Thyroid gland (tissue), 4 donors: ENCODE measurements at regions not wholly inside any gene's neighbourhood (a gene's known extent, or its start where the extent isn't known, plus 50 kb on each side); places are given as distances from the start of the nearest gene placed in this dataset.

Experiments used
- DNase-seq, 2 donors: peaks; one replicate each; pipeline ENCODE4 v3.0.0-alpha.2; 2019
- H3K27ac ChIP-seq, 3 donors: fragments of 200-600 bp; sonication (generic); 1 replicate in 2 of 3; 2 replicates in 1 of 3; pipeline ENCODE4 v1.5.1; 2016 to 2019; ENCODE audit warnings: mild to moderate bottlenecking in 1 of 3, moderate library complexity in 1 of 3
- H3K27me3 ChIP-seq: fragments of 200-600 bp; sonication (generic); one replicate; pipeline ENCODE4 v1.5.1; 2019
- H3K36me3 ChIP-seq, 2 donors: fragments of 200-600 bp; sonication (generic); one replicate each; pipeline ENCODE4 v1.5.1; 2016 to 2019
- H3K4me1 ChIP-seq, 2 donors: fragments of 200-600 bp; sonication (generic); one replicate each; pipeline ENCODE4 v1.5.1; 2017 to 2019
- H3K4me3 ChIP-seq, 3 donors: fragments of 200-600 bp; sonication (generic); replicated peaks in 1 of 3; 1 replicate in 2 of 3; 2 replicates in 1 of 3; pipeline ENCODE4 v1.5.1; 2016; ENCODE audit warnings: mild to moderate bottlenecking in 1 of 3
- H3K9me3 ChIP-seq: fragments of 200-600 bp; sonication (generic); one replicate; pipeline ENCODE4 v1.5.1; 2017
- POLR2A ChIP-seq, 2 donors: fragments of 450-650 bp; IDR thresholded peaks; one replicate each; pipeline ENCODE4 v1.6.1; 2017; ENCODE audit warnings: antibody characterized with exemption in 2 of 2, mild to moderate bottlenecking in 2 of 2, moderate library complexity in 1 of 2
- WGBS, 2 donors: methylation state at CpG; one replicate each; pipeline ENCODE4 v1.1.5; 2017; 5-methylcytosine and 5-hydroxymethylcytosine counted together
- intact Hi-C: fragments of 100-400 bp; cut with DNase I; formaldehyde crosslinking; loops from one replicate; pipeline ENCODE4 v1.15.1; 2023
- TF ChIP-seq, protein P1 (sequence below), 6 experiments: fragments of 200-600 bp in 3 of 6; fragments of 450-650 bp in 3 of 6; sonication (generic) in 3 of 6; IDR thresholded peaks; one replicate each; pipeline ENCODE4 v1.5.1; 2016 to 2019; ENCODE audit warnings: antibody characterized with exemption in 6 of 6, mild to moderate bottlenecking in 2 of 6, inconsistent platforms in 1 of 6, moderate library complexity in 1 of 6

DNA sequence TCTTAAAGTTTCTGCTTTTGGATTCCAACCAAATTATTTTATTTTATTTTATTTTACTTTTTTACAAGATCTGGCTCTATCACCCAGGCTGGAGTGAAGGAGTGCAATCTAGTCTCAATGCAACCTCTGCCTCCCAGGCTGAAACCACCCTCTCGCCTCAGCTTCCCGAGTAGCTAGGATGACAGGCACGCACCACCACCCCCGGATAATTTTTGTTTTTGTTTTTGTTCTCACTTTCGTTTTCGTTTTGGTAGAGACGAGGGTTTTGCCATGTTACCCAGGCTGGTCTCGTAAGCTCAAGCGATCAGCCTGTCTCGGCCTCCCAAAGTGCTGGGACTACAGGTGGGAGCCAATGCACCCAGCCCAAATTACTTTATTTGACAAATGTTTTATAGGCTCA lies 219.8 kb downstream of the ETS1 start:
- Histone ChIP-seq H3K27ac (no peak overlapping the region), H3K36me3 (no peaks in the 10 kb centered on the region), H3K4me1 (no peaks in the 10 kb centered on the region), H3K9me3 (no peaks in the 10 kb centered on the region), H3K4me3 (no peak overlapping the region), H3K27me3 (no peaks in the 10 kb centered on the region)
- no peak for TF ChIP-seq POLR2A (IDR thresholded peaks at IDR 0.05)
- TF ChIP-seq, protein P1, sequence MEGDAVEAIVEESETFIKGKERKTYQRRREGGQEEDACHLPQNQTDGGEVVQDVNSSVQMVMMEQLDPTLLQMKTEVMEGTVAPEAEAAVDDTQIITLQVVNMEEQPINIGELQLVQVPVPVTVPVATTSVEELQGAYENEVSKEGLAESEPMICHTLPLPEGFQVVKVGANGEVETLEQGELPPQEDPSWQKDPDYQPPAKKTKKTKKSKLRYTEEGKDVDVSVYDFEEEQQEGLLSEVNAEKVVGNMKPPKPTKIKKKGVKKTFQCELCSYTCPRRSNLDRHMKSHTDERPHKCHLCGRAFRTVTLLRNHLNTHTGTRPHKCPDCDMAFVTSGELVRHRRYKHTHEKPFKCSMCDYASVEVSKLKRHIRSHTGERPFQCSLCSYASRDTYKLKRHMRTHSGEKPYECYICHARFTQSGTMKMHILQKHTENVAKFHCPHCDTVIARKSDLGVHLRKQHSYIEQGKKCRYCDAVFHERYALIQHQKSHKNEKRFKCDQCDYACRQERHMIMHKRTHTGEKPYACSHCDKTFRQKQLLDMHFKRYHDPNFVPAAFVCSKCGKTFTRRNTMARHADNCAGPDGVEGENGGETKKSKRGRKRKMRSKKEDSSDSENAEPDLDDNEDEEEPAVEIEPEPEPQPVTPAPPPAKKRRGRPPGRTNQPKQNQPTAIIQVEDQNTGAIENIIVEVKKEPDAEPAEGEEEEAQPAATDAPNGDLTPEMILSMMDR (IDR thresholded peaks at IDR 0.05): no peak
- intact Hi-C loops: no loop called here
- no peak for DNase-seq
- 80 to 84% methylated on average over 10 of the region's 10 CpGs for WGBS, 2 donors

DNA sequence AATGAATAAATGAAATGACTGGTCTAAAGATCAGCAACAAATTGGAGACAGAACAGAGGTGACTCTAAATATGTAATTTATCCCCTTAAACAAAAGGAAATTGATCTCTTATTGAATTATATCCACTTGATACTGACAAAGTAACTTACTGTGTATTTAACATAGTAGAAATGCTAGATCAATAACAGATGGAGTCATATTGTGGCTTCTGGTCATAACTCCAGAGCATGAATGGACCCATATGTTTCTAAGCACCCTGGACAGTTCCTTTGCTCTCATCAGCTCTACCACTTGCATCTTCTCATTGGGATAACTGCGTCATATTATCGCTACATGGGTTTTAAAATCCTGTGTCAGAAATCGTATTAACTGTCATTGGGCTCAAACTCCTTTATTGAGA lies 222.3 kb downstream of the ETS1 start:
- Histone ChIP-seq H3K4me1 (no peaks in the 10 kb centered on the region), H3K36me3 (no peaks in the 10 kb centered on the region), H3K4me3 (no peak overlapping the region), H3K9me3 (no peaks in the 10 kb centered on the region), H3K27ac (no peak overlapping the region), H3K27me3 (no peaks in the 10 kb centered on the region)
- no peak for TF ChIP-seq POLR2A (IDR thresholded peaks at IDR 0.05)
- TF ChIP-seq, protein P1 (IDR thresholded peaks at IDR 0.05): no peak
- WGBS, 2 donors: 43 to 65% methylated on average over 3 of the region's 3 CpGs
- no peak for DNase-seq
- intact Hi-C loops: no loop called here

DNA sequence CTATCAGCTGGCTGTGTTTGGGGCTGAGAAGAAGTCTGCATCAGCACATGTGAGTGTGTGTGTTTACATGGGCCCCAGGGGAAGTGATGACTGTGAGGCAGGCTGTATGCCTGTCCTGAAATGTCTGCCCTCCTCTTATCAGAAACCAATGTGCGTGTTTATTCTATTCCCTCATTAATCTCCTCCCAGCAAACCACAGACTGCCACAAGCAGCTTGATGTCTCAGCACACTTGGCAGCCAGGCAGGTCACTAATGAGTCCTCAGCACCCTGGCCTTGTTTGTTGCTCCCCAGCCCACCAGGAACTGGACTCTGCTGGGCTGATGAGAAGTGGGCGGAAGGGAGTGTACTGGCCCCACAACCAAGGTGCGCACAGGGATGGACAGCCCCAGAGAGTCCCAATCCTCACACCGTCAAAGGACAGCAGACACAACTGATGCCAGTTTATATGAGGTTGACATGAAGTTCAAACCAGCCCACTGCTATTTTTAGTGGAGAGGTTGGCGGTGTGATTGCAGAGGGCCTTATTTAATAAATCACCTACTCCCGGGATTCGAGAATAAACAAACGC lies 225.8 kb downstream of the ETS1 start:
- Histone ChIP-seq H3K27ac (no peak overlapping the region), H3K36me3 (no peaks in the 10 kb centered on the region), H3K4me1 (no peaks in the 10 kb centered on the region), H3K9me3 (no peaks in the 10 kb centered on the region), H3K4me3 (no peak overlapping the region), H3K27me3 (no peaks in the 10 kb centered on the region)
- TF ChIP-seq POLR2A (IDR thresholded peaks at IDR 0.05): no peak
- TF ChIP-seq, protein P1 (IDR thresholded peaks at IDR 0.05): no peak
- 76 to 83% methylated on average over 8 of the region's 8 CpGs for WGBS, 2 donors
- intact Hi-C loops: no loop called here
- DNase-seq: no peak

DNA sequence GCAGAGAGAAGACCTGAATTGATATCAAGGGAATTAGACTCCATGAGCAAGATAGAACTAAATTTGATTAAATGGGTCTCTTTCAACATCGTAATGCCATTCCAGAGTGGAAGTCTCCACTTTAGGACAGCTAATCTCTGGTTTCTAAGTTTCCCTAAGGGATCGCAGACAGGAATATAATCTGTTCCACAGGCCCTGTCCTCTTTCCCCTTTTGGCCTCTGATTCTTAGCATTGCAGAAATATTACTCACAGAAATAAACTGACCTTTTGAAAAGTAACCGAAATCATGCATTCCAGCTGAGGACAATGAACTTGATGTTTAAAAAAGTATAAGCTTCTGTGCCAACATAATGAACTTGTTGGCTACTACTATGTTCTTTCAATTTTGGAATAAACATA lies 227.8 kb downstream of the ETS1 start:
- no peak for DNase-seq
- no peak for TF ChIP-seq POLR2A (IDR thresholded peaks at IDR 0.05)
- TF ChIP-seq, protein P1 (IDR thresholded peaks at IDR 0.05): no peak
- 69 to 70% methylated on average over 3 of the region's 3 CpGs for WGBS, 2 donors
- intact Hi-C loops: no loop called here
- H3K36me3 ChIP-seq: no peaks in the 10 kb centered on the region
- no peaks in the 10 kb centered on the region for H3K27me3 ChIP-seq
- no peak overlapping the region for H3K27ac ChIP-seq
- no peak overlapping the region for H3K4me3 ChIP-seq
- no peaks in the 10 kb centered on the region for H3K4me1 ChIP-seq
- no peaks in the 10 kb centered on the region for H3K9me3 ChIP-seq

DNA sequence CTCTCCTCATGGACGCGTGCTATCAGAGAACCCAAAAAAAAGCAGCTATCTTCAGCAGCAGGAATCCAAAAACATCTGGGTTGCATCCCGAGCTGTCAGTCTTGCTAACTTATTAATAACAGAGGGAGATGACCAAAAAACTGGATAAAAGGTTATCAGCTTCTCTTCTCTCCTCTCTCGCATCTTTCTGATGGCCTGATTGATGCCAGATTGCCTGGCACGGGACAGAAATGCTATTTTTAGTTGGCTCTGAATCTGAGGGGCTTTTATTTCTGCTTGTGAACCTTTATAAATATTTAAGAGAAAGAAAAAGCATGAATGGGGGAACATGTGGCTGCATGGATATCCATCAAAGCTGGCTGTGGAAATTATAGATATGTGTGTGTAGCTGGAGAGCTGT lies 230.3 kb downstream of the ETS1 start:
- Histone ChIP-seq H3K27me3 (no peaks in the 10 kb centered on the region), H3K36me3 (no peaks in the 10 kb centered on the region), H3K27ac (no peak overlapping the region), H3K4me1 (no peaks in the 10 kb centered on the region), H3K9me3 (no peaks in the 10 kb centered on the region), H3K4me3 (no peak overlapping the region)
- 76 to 87% methylated on average over 5 of the region's 5 CpGs for WGBS, 2 donors
- DNase-seq: no peak
- intact Hi-C loops: no loop called here
- TF ChIP-seq, protein P1 (IDR thresholded peaks at IDR 0.05): no peak
- no peak for TF ChIP-seq POLR2A (IDR thresholded peaks at IDR 0.05)
